Stimulated activated CD4-positive, alpha-beta T cell treated with anti-CD3 and anti-CD28 coated beads, Interleukin-15, amount 100 ng/mL, for 1 hour (primary cell): ENCODE measurements at regions not wholly inside any gene's neighbourhood (a gene's known extent, or its start where the extent isn't known, plus 50 kb on each side); places are given as distances from the start of the nearest gene placed in this dataset.

Experiments
- DNase-seq, 2 donors: peaks; one replicate each; pipeline ENCODE4 v3.0.0-alpha.2; 2020; ENCODE audit warnings: low read depth in 1 of 2, low spot score in 1 of 2

- DNase-seq = no peak
Observed at GRCh38 chr15:31472636-31473384, 146.2 kb downstream of the KLF13 start.

DNA sequence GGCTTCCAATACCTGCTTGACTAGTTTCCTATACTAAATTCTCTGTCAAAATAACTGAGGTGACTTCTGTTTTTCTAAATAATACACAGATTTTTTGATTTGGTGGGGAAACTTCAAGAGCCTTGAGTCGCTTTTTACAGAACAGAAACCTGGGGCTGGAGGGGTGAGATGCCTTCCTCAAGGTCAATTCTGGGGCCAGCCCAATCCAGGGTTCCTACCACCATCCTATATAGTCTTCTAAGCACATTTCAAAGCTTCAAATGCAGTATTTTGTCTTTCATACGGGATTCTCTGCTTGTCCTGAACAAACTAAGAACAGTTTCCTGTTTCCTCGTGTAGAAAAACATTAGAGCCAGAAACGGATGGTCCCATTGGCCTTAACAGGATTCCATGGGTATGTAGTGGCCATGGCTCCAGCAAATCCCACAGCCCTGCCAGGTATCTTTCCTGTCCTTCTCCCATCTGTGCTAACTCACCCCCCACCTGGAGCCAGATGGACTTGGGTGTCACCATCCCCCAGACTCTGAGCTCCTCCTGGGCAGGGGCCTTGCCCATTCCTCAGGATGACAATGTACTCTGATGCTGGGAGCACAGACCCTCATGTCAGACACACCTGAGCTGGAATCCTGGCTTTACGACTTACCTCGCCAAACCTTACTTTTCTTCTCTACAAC, 146.9 kb downstream of the KLF13 start:
- DNase-seq = no peak

DNA sequence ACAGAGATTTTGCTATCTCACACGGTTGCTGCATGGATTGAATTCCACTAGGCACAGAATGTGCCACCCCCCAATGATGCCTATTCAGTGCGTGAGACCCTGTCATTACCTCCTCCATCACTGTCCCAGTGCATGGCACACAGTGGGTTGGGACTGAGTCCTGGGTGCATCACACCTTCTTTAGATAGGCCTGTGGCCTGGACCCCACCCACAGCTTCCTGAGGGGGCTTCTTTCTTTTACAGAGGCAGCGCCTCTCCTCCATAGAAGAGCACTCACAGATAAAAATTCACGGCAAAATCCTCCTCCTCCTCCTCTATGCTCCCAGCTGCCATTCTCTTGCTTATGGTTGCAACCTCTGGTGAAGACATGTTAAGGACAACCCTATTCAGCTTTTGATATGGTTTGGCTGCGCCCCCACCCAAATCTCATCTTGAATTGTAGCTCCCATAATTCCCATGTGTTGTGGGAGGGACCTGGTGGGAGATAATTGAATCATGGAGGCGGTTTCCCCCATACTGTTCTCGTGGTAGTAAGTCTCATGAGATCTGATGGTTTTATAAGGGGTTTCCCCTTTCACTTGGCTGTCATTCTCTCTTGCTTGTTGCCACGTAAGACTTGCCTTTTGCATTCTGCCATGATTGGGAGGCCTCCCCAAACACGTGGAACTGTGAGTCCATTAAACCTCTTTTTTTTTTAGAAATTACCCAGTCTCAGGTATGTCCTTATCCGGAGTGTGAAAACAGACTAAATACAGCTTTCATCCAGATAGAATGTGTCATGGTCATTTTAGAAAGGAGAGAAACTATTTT, 147.6 kb downstream of the KLF13 start:
- no peak for DNase-seq

GRCh38 chr15:31476236-31476810, 149.7 kb downstream of the KLF13 start:
- DNase-seq = no peak

DNA sequence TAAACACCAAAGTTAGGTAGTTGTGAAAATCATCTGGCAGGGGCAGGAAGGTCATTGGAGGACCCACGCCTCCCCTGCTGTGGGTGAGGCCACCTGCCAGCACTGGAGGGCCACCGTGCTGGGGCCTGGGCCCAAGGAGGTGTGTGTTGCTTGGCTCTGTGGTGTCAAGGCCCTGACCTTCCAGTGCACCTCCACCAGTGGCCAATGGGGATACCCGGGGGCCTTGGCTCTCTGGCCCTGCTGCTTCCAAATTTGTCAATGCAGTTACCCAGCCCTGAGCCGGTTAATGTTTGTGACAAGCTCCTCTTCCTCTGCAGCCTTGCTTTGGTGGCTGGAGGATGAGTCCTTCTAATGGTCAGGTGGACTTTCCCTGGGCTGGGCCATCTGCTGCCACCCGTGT, 150.2 kb downstream of the KLF13 start:
- DNase-seq = no peak

DNA sequence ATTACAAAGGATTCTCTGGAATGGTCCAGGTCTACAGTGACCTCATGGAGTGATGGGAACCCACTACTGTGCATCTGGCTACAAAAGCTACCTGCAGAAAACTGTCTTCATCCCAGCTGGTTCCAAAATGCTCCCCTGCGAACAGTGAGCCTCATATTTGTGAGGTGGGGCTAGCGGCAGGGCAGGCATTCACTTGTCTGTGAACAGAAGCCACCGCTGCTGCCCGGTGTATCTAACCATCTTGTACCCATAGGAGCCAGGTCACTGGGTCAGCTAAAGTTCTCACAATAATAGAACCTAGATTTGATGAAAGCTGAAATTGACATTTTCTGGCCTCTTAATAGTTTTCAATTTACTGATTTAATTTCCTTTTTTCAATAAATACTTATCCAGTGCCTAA, 150.7 kb downstream of the KLF13 start:
- DNase-seq = no peak

DNA sequence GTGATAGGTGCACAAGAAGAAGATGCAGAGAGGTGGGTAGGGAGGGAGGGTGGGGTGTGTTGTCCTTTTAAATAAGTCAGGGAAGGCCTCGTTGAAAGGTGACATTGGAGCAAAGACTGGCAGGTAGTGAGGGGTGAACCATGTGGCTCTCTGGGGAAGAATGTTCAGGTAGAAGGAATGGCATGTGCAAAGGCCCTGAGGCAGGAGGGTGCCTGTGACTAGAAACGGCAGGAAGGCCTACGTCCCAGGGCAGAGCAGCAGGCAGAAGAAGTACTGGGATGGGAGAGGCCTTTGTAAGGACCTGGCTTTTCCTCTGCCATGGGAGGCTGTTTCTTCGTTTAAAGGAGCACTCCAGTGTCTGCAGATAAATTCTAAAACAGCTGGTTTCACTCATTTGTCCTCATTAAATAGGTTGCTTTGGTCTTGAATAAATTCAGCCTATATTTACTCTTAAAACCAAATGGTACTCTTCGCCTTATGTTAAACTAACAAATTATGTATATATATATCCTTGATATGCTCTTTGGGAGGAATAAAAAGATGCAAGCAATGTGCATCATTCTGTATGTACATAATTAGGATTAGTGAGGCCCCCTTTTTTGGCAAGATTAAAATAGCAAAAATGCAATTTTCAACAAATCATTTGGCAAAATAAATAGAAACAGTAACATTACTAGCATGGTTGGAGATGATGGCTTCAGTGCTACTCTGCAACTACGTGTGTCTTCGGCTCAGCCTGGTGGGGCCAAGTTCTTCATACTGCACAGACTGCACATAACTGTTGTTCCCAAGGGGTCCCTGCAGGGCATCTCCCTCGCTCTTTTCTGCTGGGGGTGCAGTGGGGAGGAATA, 151.4 kb downstream of the KLF13 start:
- no peak for DNase-seq

GRCh38 chr15:31478702-31479221, 152.1 kb downstream of the KLF13 start:
- DNase-seq = no peak

DNA sequence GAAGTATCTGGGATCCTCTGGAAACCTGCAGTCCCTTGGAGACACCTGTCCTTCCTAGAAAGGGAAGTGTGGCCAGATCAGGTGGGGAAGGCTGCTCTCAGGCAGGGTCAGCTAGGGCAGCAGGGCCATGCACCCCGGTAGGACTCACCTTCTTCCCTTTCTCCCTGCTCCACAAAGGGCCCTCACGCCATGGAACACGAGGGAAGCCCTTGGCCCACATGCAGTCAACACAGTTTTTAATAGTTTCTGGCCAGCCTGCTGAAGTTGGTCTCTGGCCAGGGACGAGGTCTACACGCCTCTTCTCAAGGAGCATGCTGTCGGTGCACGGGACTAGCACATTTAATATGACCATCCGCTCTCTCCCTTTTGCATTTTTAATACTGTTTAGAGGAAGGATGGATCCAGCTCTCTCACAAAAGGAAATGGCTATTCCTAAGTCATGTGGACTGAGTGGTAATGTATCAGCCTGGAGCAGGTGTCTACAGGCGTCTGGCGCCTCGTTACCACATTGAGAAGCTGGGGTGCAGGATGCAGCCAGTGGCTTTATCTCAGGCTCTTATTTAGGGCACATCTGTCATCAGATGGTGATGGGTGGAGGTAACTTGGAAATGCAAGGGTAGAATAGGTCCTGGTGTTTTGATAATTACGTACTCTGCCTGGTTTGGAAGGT, 153.9 kb downstream of the KLF13 start:
- no peak for DNase-seq

GRCh38 chr15:31481142-31481541, 154.5 kb downstream of the KLF13 start:
- DNase-seq = no peak

- DNase-seq = no peak
Observed at GRCh38 chr15:31482122-31482922, 155.7 kb downstream of the KLF13 start.

DNA sequence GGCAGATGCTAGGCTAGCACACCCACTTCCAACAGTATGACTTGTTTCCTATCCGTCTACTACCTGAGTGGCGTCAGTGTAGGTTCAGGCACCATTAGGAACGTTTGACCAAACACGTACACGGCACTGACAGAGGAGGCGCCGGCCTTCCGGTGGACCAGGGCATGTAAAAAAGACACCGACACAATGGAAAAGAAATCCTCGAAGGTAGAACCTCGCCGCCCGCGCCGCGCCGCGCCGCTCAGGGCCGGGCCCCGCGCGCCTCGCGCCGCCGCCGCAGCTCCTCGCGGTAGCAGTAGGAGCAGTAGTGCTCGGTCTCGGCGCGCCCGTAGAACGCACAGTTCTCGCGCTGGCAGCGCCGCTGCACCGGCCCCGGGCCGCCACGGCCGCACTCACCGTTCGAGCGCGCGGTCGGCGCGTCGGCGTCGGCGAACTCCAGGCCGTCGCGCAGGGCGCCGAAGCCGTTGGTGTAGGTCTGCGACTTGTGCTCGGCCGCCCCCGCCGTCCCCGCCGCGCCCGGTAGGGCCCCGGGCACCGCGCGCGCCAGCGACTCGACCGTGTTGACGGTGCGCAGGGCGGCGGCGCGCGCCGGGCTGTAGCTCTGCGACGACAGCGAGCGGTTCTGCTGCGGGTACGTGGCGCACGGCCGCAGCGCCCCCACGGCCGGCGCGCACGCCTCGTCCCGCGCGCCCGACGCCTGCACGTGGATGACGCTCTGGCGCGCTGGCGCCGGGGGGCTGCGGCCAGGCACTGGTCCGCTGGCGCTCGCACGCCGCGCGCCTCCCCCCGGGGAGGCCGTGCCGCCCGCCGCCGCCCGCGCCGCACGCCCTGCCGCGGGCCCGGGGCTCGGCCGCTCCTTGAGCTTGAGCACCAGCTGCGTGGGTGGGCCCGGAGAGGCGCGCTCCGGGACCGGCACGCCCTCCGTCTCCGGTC, 156.7 kb downstream of the KLF13 start:
- DNase-seq = peak in 1 of 2 donors; percentile 42

GRCh38 chr15:31483986-31484951, 157.6 kb downstream of the KLF13 start:
- no peak for DNase-seq

DNA sequence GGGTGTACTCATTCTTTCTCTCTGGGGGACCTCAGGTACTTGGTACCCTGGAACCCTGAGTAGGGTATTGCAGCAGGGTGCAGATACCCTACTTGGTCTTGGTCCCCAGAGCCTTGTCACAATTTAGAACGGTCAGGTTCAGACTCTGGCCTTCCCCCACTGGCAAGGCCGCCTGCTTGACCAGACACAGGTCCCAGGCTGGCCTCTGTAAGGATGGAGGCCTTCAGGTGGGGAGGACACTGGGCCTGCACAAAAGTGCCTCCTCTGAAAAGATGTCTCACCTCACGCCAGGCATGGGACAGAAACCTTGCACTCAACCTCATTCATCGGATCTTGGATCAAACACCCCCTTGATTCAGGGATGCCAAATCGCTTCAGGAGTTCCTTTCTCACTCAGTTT, 158.4 kb downstream of the KLF13 start:
- no peak for DNase-seq

DNA sequence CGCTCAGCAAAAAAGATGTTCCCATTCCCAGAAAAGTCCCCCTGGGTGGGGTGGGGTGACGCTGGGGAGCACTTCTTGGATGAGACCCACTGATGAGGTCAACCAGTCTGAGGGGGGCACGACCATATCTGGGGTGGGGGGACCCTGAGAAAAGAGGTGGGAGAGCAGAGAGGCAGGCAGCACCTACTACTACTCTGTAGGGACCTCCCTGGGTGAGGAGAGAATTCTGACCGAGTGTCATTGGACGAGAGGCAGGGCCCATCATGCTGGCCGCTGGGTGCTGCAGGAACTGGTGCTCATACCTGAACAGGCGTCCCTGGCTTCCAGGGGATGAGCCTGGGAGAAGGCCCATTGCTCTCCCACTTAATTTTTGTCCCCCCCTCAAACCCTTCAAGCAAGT, 158.8 kb downstream of the KLF13 start:
- DNase-seq = no peak

DNA sequence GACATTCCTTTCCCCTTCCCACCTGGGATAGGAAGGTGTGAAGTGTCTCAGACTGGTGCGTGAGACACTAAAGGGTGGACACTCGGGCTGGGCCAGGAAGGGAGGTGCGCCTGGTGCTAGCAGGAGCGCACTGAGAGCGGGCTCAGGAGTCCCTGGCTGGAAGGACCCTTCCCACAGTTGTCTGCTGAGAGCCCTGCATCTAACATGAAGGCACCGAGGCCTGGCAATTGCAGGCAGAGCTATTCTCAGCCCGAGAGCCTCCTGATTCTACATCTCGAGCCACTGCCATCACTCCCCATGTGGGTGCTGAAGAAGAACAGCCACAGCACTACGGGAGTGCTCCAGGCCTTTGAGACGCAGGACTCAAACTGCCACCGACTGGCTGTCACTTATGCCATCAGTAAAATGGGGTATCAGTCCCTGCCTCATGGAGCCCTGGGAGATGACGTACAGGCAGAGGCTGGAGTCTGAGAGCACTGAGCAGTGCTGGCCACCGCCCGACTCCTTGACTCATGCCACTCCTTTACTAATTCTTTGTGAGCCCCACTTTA, 159.4 kb downstream of the KLF13 start:
- no peak for DNase-seq

DNA sequence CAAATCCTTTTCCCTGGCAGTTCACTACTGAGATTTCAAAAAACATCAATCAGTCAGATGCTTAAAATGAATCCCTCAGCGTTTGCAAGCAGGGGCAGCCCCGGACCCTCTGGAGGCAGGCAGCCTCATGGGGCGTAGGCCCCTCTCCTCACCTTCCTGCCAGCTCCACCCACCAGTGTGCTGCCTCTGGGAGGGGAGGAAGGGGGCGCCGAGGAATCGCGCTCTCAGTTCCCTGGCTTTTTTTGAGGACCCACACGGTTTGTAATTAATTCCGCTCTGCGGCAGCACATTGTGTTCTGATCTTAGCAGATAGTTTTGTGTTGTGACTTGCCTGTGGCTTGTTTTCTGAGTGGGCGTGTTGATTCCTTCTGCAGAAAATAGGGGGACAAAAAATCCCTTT, 159.9 kb downstream of the KLF13 start:
- DNase-seq = no peak
